Lower leg skin (tissue), 3 donors: ENCODE measurements at regions not wholly inside any gene's neighbourhood (a gene's known extent, or its start where the extent isn't known, plus 50 kb on each side); places are given as distances from the start of the nearest gene placed in this dataset.

ENCODE experiments used
- CTCF ChIP-seq, 3 donors: fragments of 450-650 bp; IDR thresholded peaks; one replicate each; pipeline ENCODE4 v1.5.1; 2016; ENCODE audit warnings: antibody characterized with exemption in 3 of 3, mild to moderate bottlenecking in 3 of 3, moderate library complexity in 2 of 3
- POLR2A ChIP-seq, 2 donors: fragments of 450-650 bp; IDR thresholded peaks; one replicate each; pipeline ENCODE4 v1.6.1; 2016 to 2017; ENCODE audit warnings: antibody characterized with exemption in 2 of 2, mild to moderate bottlenecking in 1 of 2, moderate library complexity in 1 of 2

DNA sequence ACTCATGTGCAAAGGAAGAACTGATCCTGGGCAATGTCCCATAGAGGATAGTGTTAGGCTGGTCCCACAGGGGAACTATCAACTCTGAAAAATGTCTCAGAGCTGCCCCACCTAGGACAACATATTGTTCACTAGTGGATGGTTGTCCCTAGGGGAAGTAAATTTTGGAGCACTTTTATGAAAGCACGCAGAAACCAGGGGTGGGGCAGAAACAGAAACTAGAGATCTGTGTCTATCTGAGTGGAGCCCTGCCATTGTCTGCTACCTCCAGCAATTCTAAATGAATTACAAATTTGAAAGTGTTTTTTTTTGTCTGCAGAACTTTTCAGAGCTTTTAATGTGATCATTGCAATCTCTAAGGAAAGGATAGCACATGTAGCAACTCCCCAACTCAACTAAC lies 357.1 kb upstream of the PROK2 start:
- TF ChIP-seq CTCF (IDR thresholded peaks at IDR 0.05) = no peak
- TF ChIP-seq POLR2A (IDR thresholded peaks at IDR 0.05) = no peak
